ENCODE measurements at regions not wholly inside any gene's neighbourhood (a gene's known extent, or its start where the extent isn't known, plus 50 kb on each side); places are given as distances from the start of the nearest gene placed in this dataset.

- TF ChIP-seq CTCF (IDR thresholded peaks at IDR 0.05), result no peak
- no peak for TF ChIP-seq EZH2 (IDR thresholded peaks at IDR 0.05; ENCODE audit: borderline replicate concordance, insufficient read depth, low read depth, low read length, poor library complexity, severe bottlenecking)
Measured at GRCh38 chr4:166422475-166422874, 549.4 kb downstream of the TLL1 start.
